GM20000 (cell line): ENCODE measurements at regions not wholly inside any gene's neighbourhood (a gene's known extent, or its start where the extent isn't known, plus 50 kb on each side); places are given as distances from the start of the nearest gene placed in this dataset.

ENCODE experiments used
- DNase-seq: peaks from one replicate; pipeline ENCODE4 v3.0.0; 2012; ENCODE audit warnings: low spot score
- TF ChIP-seq, protein P1 (sequence below): IDR thresholded peaks from 2 replicates; pipeline ENCODE4 v1.5.1; 2012; ENCODE audit warnings: mild to moderate bottlenecking, control low read depth; ENCODE audit errors: extremely low read depth, missing control alignments

GRCh38 chr5:37889612-37890317, 49.9 kb upstream of the GDNF start:
- TF ChIP-seq, protein P1, sequence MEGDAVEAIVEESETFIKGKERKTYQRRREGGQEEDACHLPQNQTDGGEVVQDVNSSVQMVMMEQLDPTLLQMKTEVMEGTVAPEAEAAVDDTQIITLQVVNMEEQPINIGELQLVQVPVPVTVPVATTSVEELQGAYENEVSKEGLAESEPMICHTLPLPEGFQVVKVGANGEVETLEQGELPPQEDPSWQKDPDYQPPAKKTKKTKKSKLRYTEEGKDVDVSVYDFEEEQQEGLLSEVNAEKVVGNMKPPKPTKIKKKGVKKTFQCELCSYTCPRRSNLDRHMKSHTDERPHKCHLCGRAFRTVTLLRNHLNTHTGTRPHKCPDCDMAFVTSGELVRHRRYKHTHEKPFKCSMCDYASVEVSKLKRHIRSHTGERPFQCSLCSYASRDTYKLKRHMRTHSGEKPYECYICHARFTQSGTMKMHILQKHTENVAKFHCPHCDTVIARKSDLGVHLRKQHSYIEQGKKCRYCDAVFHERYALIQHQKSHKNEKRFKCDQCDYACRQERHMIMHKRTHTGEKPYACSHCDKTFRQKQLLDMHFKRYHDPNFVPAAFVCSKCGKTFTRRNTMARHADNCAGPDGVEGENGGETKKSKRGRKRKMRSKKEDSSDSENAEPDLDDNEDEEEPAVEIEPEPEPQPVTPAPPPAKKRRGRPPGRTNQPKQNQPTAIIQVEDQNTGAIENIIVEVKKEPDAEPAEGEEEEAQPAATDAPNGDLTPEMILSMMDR: no peak
- no peak for DNase-seq
